ENCODE measurements at regions not wholly inside any gene's neighbourhood (a gene's known extent, or its start where the extent isn't known, plus 50 kb on each side); places are given as distances from the start of the nearest gene placed in this dataset.

GRCh38 chr6:90811596-90812226 is 224.8 kb upstream of the MAP3K7 start:
- no peak overlapping the region for H3K56ac ChIP-seq (ENCODE audit: insufficient read length, low read depth, low read length)
- no peak overlapping the region for H2BK5ac ChIP-seq (ENCODE audit: insufficient read length, low read length)
- TF ChIP-seq, protein P1, sequence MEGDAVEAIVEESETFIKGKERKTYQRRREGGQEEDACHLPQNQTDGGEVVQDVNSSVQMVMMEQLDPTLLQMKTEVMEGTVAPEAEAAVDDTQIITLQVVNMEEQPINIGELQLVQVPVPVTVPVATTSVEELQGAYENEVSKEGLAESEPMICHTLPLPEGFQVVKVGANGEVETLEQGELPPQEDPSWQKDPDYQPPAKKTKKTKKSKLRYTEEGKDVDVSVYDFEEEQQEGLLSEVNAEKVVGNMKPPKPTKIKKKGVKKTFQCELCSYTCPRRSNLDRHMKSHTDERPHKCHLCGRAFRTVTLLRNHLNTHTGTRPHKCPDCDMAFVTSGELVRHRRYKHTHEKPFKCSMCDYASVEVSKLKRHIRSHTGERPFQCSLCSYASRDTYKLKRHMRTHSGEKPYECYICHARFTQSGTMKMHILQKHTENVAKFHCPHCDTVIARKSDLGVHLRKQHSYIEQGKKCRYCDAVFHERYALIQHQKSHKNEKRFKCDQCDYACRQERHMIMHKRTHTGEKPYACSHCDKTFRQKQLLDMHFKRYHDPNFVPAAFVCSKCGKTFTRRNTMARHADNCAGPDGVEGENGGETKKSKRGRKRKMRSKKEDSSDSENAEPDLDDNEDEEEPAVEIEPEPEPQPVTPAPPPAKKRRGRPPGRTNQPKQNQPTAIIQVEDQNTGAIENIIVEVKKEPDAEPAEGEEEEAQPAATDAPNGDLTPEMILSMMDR (conservative IDR thresholded peaks at IDR 0.05), result no peak
- H4K20me1 ChIP-seq (ENCODE audit: control insufficient read depth, insufficient read depth, insufficient read length), result no peaks in the 10 kb centered on the region
- H2BK20ac ChIP-seq (ENCODE audit: low read depth, low read length, poor library complexity, severe bottlenecking), result no peak overlapping the region
- no CpG with 5 or more reads among the region's 11 CpGs for WGBS (ENCODE audit: extremely low coverage, insufficient read length, low lambda C conversion rate)
- H3K4me1 Mint-ChIP-seq, result peaks cover 26 to 35% of the 10 kb centered on the region in 2 experiments
- no peaks in the 10 kb centered on the region for H3K79me1 ChIP-seq (ENCODE audit: insufficient read depth, low read depth, low read length, poor library complexity, severe bottlenecking)
- H2BK12ac ChIP-seq (ENCODE audit: insufficient read length, low read depth, low read length), result no peak overlapping the region
- no peaks in the 10 kb centered on the region for H3K27me3 ChIP-seq (ENCODE audit: insufficient read depth, low read length)
- DNase-seq, result no peak
- no peak overlapping the region for H4K5ac ChIP-seq (ENCODE audit: insufficient read length, low read depth, low read length)
- no peak overlapping the region for H4K8ac ChIP-seq (replicated peaks; ENCODE audit: insufficient read length, low read depth, low read length)
- no peaks in the 10 kb centered on the region for H3K9me3 ChIP-seq (ENCODE audit: control insufficient read depth, low read depth, low read length)
- no peak overlapping the region for H3K23ac ChIP-seq (ENCODE audit: insufficient read length, low read depth, low read length)
- peaks cover 8 to 17% of the 10 kb centered on the region in 2 experiments; a peak in 4 of 5 replicates for H3K9me3 Mint-ChIP-seq
- no peak overlapping the region for H3K4me2 ChIP-seq (ENCODE audit: insufficient read depth, insufficient read length, low read length)
- H3K36me3 Mint-ChIP-seq (ENCODE audit: insufficient read depth in 1 of 3, low read depth in 3 of 3), result peaks cover 3 to 14% (median 4%) of the 10 kb centered on the region in 3 experiments; a peak in 5 of 7 replicates
- H3K27me3 Mint-ChIP-seq (ENCODE audit: low read depth), result no peaks in the 10 kb centered on the region; the same call in 1 of the 2 replicates
- H4K91ac ChIP-seq (ENCODE audit: insufficient read length, low read depth, low read length), result no peak overlapping the region
- H3T11ph ChIP-seq (ENCODE audit: low read length), result no peak overlapping the region
- no peaks in the 10 kb centered on the region for H3K79me2 ChIP-seq (ENCODE audit: insufficient read depth, low read length)
- no peak overlapping the region for H2AK5ac ChIP-seq (ENCODE audit: insufficient read length, low read length)
- H3K4ac ChIP-seq (ENCODE audit: low read depth, low read length), result no peak overlapping the region
- no peak overlapping the region for H3K18ac ChIP-seq (ENCODE audit: insufficient read length, low read depth, low read length)
- no peak overlapping the region for H3K4me3 Mint-ChIP-seq
- no peak overlapping the region for H3K27ac ChIP-seq (ENCODE audit: insufficient read length, low read depth, low read length)
- no peaks in the 10 kb centered on the region for H3K23me2 ChIP-seq (ENCODE audit: insufficient read length, low read depth, low read length, poor library complexity, severe bottlenecking)
- no peak overlapping the region for H3K9ac ChIP-seq (ENCODE audit: extremely low read depth, insufficient read length, low read length)
- no peak overlapping the region for H2BK120ac ChIP-seq (ENCODE audit: low read depth, low read length, poor library complexity, severe bottlenecking)
- peaks cover 7% of the 10 kb centered on the region; the same call in 1 of the 2 replicates for H3K4me1 ChIP-seq (ENCODE audit: insufficient read depth, low read length)
- no peak overlapping the region for H2BK15ac ChIP-seq (ENCODE audit: low read depth, low read length)
- no peak overlapping the region for H3K27ac Mint-ChIP-seq
- H3K14ac ChIP-seq (ENCODE audit: insufficient read depth, low read length), result no peak overlapping the region
- no peak overlapping the region for H2AFZ ChIP-seq (ENCODE audit: low read length)

Measured in H9 (cell line).